ENCODE measurements at regions not wholly inside any gene's neighbourhood (a gene's known extent, or its start where the extent isn't known, plus 50 kb on each side); places are given as distances from the start of the nearest gene placed in this dataset.
"Not testable (repeated sequence)": the region's sequence is repeated elsewhere in the genome, so short reads cannot be mapped to it uniquely, and the experiment has no call there.

DNA sequence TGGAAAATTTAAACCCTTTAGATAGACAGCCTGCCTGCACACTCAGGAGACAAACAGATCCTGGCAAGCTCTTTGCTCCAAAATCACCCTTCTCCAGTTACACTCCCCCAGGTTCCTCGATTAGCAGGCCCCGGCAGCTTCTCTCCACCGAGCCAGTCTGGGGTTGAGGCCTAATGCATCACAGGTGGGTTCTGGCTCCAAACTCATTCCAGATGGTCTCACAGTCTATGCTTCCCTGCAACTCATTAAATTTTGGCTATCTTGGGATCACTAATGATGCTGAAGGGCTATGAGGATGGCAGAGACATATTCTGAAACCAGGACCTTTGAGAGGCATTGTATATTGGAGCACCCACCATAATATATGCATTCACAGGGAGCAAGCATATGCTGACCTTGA is 559.8 kb upstream of the USP24 start:
- DNase-seq (ENCODE audit: low read depth), result no peak

DNA sequence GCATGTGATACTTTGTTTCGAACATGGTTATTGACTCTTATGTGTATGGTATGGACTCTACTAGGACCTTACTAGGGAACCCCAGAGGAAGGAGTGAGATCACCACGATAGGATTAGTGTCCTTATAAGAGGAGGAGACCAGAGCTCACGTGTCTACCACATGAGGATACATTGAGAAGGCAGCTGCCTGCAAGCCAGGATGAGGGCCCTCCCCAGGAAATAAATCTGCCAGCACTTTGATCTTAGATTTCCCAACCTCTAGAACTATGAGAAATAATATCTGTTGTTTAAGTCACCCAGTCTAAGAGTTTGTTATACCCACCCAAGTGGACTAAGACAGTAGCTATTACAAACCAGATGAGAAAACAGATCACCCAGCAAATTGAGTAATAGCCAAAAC is 559.3 kb upstream of the USP24 start:
- DNase-seq (ENCODE audit: low read depth), result no peak

DNA sequence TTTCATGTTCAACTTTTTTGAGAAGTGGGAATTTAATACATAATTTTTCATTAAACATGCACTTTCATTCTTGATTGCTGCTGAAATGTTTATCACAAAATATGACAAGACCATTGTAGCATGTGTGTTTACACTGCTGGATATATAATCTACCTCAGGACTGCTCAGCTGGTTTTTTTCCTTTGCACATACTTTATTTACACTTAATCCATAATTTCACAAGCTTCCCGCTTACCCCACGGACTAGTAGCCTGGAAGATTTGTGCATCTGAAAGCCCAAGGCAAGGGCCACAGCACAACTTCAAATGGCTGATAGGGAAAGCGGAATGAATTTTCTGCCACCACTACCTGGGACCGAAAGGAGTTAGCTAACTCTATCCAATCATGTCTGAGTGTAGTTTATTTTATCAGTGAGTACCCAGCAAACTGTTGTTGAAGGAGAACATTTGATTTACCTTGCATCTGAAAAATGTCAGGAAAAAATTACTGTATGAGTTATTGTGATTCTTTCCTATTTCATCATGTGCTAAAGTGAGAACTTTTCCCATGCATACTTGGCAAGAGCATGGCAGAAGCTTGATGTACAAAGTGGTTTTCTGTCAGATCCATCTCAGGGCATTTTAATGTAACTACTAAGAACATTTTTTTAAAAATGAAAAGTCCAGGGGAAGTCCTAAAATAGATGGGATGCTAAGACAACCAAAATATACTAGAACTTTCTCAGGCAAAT is 558.2 kb upstream of the USP24 start:
- no peak for DNase-seq (ENCODE audit: low read depth)

DNA sequence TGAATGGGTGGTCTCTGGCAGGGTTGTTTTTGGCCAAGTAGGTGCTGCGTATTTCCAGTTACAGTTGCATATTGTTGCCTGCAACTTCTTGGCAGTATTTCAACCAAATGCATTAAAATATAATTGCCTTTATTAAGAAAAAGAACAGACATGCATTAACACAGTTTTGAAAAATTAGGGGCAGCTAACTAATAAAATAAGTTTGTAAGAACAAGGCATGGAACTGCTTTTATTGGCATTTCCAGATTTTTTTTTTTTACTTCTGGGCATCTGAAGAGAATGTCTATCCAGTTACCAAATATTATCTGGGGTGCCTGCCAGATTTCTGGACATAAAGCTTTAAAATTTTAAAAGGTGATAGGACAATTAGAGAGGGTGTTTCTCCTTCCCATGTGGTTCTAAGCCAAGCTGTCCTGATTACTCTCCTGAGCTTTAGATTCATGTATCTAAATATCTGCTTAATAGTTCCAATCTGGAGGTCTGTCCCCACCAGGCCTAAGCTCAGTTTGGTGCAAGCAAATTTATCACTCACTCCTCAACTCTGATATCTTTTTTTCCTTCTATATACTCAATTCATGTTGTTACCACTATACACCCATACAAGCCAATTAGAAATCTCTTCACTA is 553.3 kb upstream of the USP24 start:
- DNase-seq (ENCODE audit: low read depth), result no peak

DNA sequence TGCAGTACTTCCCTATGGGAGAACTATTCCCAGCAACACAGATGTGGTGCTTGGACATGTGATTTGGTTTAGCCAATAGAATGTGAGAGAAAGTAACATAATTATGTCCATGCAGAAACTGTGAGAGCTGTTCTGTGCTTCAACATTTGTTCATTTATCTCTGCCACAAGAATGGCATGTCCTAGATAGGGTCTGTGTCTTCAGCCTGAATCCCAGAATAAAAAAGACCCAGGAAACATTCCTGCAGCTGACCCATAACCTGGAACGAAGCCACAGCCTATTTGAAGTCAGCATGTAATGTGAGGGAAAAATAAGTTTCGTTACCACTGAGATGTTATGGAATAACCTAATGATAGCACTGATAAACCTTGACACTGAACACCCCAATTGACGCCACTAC is 552.0 kb upstream of the USP24 start:
- DNase-seq (ENCODE audit: low read depth), result no peak

DNA sequence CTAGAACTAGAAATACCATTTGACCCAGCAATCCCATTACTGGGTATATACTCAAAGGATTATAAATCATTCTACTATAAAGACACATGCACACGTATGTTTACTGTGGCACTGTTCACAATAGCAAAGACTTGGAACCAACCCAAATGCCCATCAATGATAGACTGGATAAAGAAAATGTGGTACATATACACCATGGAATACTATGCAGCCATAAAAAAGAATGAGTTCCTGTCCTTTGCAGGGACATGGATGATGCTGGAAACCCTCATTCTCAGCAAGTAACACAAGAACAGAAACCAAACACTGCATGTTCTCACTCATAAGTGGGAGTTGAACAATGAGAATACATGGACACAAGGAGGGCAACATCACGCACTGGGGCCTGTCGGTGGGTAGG is 550.3 kb upstream of the USP24 start:
- DNase-seq (ENCODE audit: low read depth), result not testable (repeated sequence)

DNA sequence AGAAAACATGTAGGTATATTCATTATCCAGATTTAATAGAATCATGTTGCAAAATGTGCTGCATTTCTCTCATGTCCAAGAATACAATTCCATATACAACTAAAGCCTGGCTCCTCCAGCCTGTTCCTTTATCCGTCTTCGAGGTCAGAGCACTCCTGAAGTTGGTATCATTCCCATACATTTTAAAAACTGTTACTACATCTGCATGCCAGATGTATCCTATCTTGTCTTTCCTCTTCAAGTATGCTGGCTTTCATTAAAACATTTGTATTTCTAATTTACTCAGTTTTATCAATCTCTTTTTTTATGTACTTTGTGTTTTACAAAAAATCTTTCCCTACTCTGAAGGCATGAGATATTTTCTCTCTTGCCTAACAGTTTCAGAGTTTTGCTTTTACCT is 536.6 kb upstream of the USP24 start:
- DNase-seq (ENCODE audit: low read depth), result no peak

DNA sequence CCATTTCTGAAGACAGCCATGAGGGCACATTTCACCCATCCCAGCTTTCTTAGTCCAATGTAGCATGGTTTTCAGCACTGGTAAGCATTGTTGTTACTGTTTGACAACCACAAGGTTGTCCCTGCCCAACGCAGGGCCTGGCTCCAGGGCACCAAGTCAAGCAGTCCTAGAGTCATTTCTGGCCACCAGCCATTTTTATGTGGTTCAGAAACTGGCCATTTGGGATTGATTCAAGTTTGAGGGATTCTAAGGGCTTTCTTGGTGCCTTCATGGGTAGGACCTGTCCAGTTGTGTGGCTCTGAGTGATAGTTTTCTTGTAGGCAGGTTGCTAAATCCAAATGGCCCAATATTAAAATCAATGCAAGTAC is 535.4 kb upstream of the USP24 start:
- DNase-seq (ENCODE audit: low read depth), result no peak

DNA sequence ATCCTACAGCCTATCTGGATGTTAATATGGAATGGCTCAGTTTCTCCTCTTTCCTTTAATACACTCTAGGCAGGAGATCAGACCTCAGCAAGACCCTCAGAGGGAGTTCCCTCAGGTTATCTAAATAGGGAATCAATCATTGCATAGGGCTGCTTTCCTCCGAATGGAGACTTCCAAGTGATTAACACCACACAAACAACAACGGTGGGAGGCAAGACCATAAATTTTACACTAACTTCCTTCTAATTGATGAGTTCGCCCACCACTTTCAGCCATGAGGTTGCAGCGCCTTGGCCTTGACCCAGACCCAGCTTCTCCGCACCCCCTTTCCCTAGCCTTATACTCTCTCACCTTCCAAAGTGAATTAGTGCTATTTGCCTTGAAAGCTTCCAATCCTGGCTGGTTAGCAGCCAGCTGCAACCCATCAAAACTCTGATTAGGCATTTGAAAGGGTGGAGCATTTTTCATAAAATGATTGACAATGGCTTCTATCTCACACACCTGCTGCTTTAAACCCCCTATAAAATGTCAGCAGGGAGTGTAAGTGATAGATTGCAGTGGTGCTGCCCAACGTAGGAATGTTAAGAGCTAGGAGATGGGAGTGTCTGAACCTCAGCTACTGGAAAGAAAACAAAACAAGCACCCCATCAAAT is 534.9 kb upstream of the USP24 start:
- no peak for DNase-seq (ENCODE audit: low read depth)

DNA sequence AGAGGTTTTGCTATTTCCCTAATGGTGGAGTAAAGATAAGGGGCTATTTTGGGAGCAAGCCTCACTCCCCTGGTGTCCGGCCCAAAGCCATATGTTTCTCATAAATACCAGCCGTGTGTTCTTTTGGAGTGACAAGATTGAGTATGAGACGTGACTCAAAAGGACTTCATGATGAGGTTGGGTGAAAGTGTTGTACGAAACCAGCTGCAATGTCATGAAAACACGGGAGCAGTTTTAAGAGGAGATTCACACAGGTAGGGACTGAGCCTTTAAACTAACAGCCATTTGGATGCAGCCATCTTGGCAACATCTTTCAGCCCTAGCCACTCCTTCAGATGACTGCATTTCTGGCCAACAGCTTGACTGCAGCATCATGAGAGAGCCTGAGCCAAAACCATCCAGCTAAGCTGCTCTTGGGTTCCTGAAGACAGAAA is 532.3 kb upstream of the USP24 start:
- no peak for DNase-seq (ENCODE audit: low read depth)

DNA sequence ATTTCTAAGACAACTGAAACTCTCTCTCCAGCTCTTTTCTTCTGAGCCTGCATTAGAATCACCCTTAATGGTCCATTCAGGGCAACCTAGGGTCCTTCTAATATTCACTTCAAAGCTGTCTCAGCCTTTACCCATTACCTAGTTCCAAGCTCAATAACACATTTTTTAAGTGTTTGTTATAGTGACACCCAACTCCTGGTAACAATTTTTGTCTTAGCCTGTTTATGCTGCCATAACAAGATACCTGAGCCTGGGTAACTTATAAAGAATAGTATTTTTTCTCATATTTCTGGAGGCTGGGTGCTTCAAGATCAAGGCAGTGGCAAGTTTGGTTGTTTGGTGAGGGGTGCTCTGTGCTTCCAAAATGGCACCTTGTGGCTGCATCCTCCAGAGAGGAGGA is 531.5 kb upstream of the USP24 start:
- no peak for DNase-seq (ENCODE audit: low read depth)

DNA sequence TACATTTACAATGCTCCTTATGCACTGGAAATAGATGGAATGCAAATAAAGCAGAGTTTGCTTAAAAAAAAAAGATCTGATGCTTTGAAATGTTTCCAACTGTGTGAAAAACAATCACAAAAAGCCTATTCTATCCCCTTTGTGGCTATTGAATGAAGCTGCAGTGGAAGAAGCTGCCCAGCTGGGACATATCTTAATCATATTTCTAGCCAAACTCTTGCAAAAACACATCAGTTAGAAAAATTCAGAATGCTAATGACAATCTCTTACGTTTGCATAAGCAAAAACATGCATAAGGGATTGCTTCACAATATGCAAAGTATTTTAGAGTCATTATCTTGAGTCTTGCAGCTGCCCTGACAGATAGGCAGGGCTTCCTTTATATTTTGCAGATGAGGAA is 526.4 kb upstream of the USP24 start:
- peak; percentile 40 for DNase-seq (ENCODE audit: low read depth)

DNA sequence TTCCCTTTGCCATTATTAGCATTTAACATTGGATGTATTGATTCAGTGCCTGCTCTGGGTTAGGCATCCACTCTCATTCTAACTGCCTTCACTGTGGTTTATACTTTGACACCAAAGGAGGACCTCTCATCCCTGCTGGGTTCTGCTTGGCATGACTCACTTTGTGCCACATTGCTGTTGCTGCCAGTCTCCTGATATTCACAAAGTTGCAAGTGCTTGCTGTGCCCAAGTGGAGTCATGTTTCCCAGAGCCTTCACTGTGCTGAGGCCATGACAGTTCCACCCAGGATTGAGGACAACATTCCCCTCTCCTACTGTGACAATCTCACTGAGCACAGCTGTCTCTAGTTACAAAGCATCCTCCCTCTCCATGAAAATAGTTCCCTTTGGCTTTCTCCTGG is 519.9 kb upstream of the USP24 start:
- no peak for DNase-seq (ENCODE audit: low read depth)

DNA sequence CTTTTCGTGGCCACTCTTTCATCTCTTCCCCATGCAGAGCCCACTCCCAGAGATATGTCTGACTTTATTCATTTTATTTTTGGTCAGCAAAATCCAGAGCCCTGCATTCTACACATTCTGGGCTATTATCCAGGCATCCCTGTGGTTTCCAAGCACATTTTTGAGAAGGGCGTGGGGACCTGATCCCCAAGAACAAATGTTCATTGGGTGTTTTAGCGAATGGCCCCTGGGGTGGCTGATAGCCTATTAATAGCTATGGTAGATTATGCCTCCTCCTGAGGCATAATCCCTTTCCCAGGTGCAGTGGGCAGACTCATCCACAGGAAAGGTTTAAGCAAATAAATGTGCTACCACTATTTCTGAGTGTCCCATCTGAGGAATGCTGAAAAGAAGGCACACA is 511.8 kb upstream of the USP24 start:
- DNase-seq (ENCODE audit: low read depth), result peak; percentile 45

DNA sequence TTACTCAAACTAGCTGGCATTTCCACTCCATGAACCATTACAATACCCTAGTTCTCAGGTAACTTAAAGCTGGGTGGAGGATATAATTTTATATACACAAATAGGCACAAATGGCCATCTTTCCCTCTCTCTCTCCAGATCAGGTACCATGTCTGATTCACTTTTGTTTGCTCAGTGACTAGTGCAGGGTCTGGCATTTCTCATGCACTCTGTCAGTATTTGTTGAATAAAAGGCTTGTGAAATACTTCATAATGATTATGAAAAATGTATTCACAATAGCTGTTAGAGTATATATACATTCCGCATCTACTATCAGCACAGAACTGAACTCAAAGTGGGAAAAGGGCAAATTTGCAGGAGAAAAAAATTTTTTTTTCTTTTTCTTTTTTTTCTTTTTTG is 510.2 kb upstream of the USP24 start:
- DNase-seq (ENCODE audit: low read depth), result no peak

DNA sequence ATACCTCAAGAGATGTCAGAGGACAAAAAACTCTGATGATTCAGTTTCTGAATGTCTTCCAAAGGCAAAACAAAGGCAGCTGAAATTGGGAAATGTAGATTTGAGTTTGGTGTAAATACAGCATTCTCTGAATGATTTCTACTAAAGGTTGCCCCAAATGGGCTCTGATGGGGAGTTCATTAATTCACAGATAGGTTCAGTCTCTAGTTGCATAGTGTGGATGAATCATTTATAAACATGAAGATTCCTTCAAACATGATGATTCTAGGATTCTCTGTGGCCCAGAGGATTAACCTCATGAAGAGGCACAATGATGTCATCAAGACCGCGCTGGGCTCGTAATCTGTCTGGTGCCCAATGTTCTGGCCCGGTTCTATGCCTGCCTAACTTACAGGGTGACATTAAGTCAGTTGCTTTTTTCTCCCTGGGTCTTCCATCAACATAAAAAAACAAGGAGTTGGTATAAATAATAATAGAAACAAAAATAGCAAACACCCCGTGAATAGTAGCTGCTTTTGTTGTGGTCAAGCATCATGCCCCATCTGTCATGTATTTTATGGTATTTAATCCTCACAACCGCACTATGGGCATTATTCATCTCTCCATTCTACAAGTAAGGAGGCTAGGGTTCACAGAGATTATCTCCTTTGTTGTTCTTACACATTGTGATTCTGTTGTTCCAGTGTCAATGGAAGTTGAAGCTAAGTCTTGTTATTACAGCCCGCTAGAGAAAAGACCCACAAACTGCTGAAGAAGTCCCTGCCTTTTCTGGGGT is 509.6 kb upstream of the USP24 start:
- peak; percentile 85 for DNase-seq (ENCODE audit: low read depth)

DNA sequence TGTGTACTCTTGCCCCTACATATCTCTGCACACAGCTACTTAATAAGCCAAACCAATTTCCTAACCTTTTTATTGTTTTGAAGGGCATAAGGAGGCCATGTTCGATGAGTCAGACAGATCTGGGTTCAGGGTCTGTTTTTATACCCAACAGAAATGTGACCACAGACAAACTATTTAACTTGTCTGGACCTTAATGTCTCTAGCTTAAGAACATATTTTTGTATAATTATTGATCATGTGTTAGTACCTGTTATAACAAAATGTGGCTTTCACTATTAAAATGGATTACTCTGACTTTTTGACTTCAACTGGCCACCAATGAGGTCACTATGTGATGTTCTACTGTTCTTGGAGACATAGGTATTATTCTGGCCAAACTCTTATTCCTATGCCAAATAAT is 507.8 kb upstream of the USP24 start:
- no peak for DNase-seq (ENCODE audit: low read depth)

DNA sequence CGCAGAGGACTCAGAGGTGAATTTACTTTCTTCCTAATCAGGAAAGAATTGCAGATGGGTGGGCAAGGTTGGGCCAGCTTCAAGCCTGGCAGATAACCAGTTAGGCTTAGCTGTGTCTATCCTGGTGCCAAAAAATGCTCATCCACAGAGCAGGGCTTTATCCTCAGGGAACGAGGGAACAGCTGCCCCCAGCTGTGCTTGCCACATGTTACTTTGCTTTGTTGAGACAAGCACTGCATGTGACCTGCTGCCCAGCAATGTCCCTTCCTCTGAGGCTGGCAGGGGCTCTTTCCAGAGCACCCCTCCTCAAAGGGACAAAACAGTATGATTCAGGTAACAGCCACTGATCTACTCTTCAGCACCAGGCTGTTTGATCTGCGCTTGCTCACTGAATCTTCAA is 505.1 kb upstream of the USP24 start:
- no peak for DNase-seq (ENCODE audit: low read depth)

DNA sequence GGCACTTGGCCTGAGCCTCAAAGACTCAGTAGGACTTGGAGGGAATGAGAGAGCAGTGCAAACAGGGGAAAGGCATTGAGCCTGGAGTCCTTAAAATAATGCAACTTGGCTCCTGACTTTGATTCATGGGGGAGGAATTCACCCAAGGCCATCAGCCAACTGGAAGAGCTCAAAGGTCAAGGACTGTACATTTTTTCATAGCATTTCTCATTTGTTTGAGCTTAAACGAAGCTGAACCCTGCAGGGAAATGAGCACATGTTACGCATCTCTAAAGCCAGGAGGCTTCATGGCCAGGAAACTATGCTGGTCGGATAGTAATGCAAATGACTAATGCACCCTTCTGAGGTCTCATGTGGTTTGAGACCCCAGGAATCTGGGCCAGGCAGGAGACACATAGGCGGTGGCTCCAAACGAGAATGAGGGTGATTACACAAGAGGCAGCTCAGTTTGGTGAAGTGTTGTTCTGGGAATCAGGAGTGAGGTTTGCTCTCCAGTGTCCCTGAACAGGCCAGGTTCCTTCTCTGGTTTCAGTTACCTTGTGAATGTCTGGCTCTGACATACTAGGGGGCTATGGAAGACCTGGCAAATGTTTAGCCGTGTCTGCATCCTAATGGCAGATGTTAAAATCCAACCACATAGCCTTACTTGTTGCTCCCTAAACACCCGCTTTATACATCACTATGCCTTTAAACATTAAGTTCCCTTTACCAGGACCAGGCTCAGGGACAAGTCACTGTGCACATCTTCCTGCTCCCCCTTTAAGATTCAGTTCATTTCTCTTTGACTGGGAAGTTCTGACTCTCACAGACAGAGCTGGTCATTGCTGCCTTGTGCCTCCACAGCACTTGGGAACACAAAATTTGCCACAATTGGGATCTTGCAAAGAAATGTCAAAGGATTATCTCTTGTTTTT is 503.9 kb upstream of the USP24 start:
- peak; percentile 100 for DNase-seq (ENCODE audit: low read depth)

DNA sequence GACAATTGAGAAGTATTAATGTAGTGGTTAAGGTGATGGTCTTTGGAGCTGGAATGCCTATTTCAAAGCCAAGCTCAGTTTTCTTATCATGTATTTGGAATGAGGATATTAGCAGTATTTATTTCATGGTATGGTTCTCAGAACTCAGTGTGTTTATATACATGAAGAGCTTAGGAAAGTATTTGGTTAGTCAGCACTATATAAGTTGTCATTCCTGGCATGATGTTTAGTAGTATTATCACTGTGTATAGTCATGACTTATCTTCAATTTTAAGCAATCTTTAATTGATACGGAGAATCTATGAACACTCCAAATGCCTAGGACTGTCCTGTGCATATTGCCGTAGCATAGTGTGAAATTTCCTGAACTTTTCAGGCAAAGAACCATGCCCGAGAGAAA is 501.9 kb upstream of the USP24 start:
- no peak for DNase-seq (ENCODE audit: low read depth)

DNA sequence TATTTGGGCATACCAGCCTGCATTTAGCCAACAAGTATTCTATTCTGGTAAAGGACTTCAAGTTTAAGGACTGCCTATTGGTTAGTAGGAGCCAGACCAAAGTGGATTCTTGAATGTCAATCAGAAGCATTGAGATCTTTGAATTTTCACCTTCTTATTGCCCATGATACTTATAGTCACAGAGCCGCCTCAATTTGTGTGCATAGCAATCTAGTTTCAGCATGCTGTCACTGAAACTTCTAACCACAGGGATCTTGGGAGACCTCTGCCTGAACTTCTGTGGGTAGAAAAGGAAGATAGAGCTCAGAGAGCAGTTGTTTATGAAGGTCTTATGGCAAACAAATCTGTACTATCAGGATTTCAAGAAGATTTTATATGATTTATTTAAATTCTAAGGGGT is 501.4 kb upstream of the USP24 start:
- no peak for DNase-seq (ENCODE audit: low read depth)

DNA sequence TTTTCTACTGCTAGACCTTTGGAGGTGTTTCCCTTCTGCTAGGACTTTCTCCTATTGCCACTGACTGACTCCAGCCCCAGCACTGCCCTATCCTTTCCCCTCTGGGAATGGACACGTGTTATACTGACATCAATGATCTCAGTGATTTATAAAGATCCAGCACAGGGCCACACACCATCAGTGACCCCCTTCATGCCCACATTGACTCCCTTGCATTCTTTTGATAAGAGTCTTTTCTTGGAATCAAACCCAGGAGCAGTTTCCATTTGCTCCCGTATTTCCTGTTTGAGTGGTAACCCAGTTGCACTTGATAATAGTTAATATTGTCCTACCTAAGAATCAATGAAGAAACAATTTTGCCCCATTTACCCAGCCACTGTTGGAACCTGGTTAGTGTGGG is 501.0 kb upstream of the USP24 start:
- no peak for DNase-seq (ENCODE audit: low read depth)
